ENCODE measurements at regions not wholly inside any gene's neighbourhood (a gene's known extent, or its start where the extent isn't known, plus 50 kb on each side); places are given as distances from the start of the nearest gene placed in this dataset.

DNA sequence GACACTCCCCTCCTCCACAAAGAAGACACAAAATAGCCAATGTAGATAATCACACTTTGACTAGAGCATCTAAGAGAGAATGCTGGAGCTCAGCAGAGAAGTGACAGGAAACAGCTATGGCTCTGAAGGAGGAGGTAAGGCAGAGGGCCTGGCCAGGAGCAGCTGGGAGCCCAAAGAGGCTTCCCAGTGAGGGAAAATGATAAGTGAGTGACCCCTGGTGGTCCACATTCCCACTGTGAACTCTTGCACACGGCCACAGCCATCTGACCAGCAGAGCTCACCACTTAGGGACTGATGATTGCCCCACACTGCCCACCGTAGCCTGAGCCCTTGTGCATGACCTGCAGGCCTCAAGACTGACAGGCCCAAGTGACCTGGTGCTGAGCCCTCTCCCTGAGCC, 162.7 kb upstream of the GALNTL6 start:
- FAIRE-seq (peak; percentile 83), DNase-seq (ENCODE audit: low read depth) (no peak)
- TF ChIP-seq, protein P1, sequence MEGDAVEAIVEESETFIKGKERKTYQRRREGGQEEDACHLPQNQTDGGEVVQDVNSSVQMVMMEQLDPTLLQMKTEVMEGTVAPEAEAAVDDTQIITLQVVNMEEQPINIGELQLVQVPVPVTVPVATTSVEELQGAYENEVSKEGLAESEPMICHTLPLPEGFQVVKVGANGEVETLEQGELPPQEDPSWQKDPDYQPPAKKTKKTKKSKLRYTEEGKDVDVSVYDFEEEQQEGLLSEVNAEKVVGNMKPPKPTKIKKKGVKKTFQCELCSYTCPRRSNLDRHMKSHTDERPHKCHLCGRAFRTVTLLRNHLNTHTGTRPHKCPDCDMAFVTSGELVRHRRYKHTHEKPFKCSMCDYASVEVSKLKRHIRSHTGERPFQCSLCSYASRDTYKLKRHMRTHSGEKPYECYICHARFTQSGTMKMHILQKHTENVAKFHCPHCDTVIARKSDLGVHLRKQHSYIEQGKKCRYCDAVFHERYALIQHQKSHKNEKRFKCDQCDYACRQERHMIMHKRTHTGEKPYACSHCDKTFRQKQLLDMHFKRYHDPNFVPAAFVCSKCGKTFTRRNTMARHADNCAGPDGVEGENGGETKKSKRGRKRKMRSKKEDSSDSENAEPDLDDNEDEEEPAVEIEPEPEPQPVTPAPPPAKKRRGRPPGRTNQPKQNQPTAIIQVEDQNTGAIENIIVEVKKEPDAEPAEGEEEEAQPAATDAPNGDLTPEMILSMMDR (IDR thresholded peaks at IDR 0.05; ENCODE audit: insufficient read depth, low read length, severe bottlenecking) = no peak
- Histone ChIP-seq H3K27me3 (ENCODE audit: control insufficient read depth, insufficient read depth, low read length) (no peaks in the 10 kb centered on the region), H3K36me3 (ENCODE audit: control insufficient read depth, insufficient read depth, low read length) (no peaks in the 10 kb centered on the region), H3K4me3 (ENCODE audit: low read depth, low read length) (no peak overlapping the region)

DNA sequence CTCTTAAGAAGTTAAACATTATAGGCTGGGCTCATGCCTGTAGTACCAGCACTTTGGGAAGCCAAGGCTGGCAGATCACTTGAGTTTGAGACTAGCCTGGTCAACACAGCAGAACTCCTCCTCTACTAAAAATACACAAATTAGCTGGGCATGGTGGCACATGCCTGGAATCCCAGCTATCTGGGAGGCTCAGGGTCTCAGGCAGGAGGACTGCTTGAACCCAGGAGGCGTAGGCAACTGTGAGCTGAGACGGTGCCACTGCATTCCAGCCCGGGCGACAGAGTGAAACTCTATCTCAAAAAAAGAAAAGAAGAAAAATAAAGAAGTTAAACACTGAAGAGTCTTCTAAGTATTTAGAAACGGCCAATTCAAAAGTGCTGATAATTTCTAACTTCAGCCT, 164.3 kb upstream of the GALNTL6 start:
- no peak for FAIRE-seq

DNA sequence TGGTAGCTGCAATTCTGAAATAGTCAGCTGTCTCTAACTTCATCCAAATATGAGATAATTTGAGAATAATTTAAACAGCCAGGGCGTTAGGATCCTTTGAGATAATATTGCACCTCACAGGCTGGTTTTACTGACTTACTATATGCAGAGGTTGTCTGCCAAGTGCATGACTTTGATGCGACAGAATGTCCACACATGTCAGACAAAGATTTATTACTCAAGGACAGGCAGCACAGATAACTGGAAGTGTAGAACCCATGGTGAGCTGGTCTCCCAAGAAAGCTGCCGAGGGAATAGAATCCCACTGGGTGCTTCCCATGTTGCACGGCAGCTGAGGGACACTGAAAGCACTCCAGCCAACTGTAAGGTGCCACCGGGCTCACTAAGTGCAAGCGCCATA, 166.2 kb upstream of the GALNTL6 start:
- FAIRE-seq (no peak), DNase-seq (ENCODE audit: low read depth) (no peak)
- TF ChIP-seq, protein P1 (IDR thresholded peaks at IDR 0.05; ENCODE audit: insufficient read depth, low read length, severe bottlenecking) = no peak

More for the DNA sequence above, 164.3 kb upstream of the GALNTL6 start:
- H3K36me3 ChIP-seq (ENCODE audit: control insufficient read depth, insufficient read depth, low read length) = no peaks in the 10 kb centered on the region
- no peak for DNase-seq (ENCODE audit: low read depth)
- H3K27me3 ChIP-seq (ENCODE audit: control insufficient read depth, insufficient read depth, low read length) = no peaks in the 10 kb centered on the region
- TF ChIP-seq, protein P1 (IDR thresholded peaks at IDR 0.05; ENCODE audit: insufficient read depth, low read length, severe bottlenecking) = no peak
- no peak overlapping the region for H3K4me3 ChIP-seq (ENCODE audit: low read depth, low read length)

DNA sequence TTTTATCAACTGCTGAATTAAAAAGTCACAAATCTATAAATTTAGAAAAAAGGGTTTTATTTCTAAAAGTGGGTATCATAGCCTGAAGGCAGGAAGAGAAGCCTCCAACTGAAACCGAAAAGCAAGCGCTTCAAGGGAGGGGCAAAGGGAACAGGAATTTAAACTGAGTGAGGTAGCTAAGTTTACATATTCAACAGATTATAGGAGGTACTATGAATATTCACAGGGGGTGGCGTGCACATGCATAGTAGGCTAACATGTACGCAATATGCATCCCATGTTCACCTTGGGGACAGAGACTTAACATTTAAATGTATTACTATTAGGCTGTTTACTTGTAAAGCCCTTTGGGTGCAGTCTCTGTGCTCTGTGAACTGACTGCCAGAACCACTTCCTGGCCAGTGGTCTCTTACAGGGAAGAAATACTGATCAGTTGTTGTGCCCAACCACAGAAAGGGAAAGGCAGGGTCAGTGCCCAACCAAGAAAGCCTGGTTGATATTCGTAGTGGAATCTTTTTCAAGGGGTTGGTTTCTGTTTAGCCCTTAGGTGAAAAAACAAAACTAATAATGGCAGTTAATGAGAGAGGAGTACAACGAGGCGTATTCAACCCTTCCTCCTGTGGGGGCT, 168.7 kb upstream of the GALNTL6 start:
- DNase-seq (ENCODE audit: low read depth) (no peak), FAIRE-seq (no peak)
- TF ChIP-seq, protein P1 (IDR thresholded peaks at IDR 0.05; ENCODE audit: insufficient read depth, low read length, severe bottlenecking) = no peak
- no peaks in the 10 kb centered on the region for H3K36me3 ChIP-seq (ENCODE audit: control insufficient read depth, insufficient read depth, low read length)
- no peak overlapping the region for H3K4me3 ChIP-seq (ENCODE audit: low read depth, low read length)
- H3K27me3 ChIP-seq (ENCODE audit: control insufficient read depth, insufficient read depth, low read length) = no peaks in the 10 kb centered on the region

More for the DNA sequence above, 166.2 kb upstream of the GALNTL6 start:
- Histone ChIP-seq H3K36me3 (ENCODE audit: control insufficient read depth, insufficient read depth, low read length) (no peaks in the 10 kb centered on the region), H3K27me3 (ENCODE audit: control insufficient read depth, insufficient read depth, low read length) (no peaks in the 10 kb centered on the region), H3K4me3 (ENCODE audit: low read depth, low read length) (no peak overlapping the region)

DNA sequence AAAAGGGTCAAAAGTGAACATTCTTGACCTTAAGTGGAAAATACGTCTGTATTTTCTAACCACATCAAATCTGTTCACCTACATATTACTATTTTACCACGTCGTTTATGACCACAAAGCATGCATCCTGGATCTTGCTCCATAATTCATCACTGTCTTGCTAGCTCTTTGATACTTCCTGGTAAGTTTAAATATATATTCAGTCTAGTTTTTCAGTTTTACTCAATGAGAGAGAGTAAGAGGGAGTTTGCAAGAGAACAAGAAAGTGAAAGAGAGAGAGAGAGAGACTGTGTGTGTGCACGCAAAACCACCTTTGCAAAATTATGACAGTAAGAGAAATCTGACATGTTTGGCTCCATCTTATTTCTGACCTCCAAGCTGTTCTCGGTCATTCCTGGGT, 173.7 kb upstream of the GALNTL6 start:
- Histone ChIP-seq H3K4me3 (ENCODE audit: low read depth, low read length) (no peak overlapping the region), H3K27me3 (ENCODE audit: control insufficient read depth, insufficient read depth, low read length) (no peaks in the 10 kb centered on the region), H3K36me3 (ENCODE audit: control insufficient read depth, insufficient read depth, low read length) (no peaks in the 10 kb centered on the region)
- no peak for DNase-seq (ENCODE audit: low read depth)
- TF ChIP-seq, protein P1 (IDR thresholded peaks at IDR 0.05; ENCODE audit: insufficient read depth, low read length, severe bottlenecking) = no peak
- FAIRE-seq = no peak

DNA sequence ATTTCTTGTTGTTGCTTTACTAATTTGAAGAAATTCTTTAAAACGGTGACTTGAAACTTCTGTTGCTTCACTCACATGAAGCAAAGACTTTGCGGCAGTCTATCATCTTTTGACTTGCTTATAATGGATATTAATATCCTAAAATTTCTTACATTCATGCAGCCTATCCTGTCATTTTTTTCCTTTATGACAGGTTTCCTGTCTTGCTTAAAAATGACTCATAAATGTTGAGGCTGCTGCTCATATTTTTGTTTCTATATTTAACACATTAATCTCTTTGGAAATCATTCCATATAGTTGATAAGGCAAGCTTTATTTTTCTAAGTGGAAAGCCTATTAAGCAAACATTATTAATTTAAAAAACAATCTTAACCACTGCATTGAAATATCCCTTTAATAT, 176.6 kb upstream of the GALNTL6 start:
- no peak for FAIRE-seq
- DNase-seq (ENCODE audit: low read depth) = peak; percentile 22

More for the DNA sequence above, 176.6 kb upstream of the GALNTL6 start:
- TF ChIP-seq, protein P1 (IDR thresholded peaks at IDR 0.05; ENCODE audit: insufficient read depth, low read length, severe bottlenecking) = no peak
- H3K4me3 ChIP-seq (ENCODE audit: low read depth, low read length) = no peak overlapping the region
- H3K27me3 ChIP-seq (ENCODE audit: control insufficient read depth, insufficient read depth, low read length) = no peaks in the 10 kb centered on the region
- H3K36me3 ChIP-seq (ENCODE audit: control insufficient read depth, insufficient read depth, low read length) = no peaks in the 10 kb centered on the region

Measured in bronchial epithelial cell (primary cell).